ENCODE measurements at regions not wholly inside any gene's neighbourhood (a gene's known extent, or its start where the extent isn't known, plus 50 kb on each side); places are given as distances from the start of the nearest gene placed in this dataset.

DNA sequence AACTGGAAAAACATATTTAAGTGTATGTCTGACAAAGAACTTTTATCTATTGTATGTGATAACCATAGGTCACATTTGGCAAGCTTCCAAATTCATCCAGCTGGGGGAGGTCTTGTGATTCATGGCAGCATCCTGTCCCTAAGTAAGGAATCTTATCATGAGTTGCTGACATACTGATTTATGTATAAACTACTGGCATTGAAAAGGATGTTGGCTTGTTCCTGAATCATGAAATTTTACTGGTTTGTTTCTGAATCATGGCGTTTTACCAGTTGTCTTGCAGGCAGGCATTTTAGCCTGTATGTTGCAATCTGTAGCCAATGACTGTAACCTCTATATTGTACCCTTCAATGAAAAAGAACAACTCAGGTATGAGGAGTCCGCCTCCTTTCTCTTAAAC lies 244.8 kb downstream of the IPO8 start:
- TF ChIP-seq EZH2 (IDR thresholded peaks at IDR 0.05; ENCODE audit: borderline replicate concordance): no peak
- TF ChIP-seq, protein P1, sequence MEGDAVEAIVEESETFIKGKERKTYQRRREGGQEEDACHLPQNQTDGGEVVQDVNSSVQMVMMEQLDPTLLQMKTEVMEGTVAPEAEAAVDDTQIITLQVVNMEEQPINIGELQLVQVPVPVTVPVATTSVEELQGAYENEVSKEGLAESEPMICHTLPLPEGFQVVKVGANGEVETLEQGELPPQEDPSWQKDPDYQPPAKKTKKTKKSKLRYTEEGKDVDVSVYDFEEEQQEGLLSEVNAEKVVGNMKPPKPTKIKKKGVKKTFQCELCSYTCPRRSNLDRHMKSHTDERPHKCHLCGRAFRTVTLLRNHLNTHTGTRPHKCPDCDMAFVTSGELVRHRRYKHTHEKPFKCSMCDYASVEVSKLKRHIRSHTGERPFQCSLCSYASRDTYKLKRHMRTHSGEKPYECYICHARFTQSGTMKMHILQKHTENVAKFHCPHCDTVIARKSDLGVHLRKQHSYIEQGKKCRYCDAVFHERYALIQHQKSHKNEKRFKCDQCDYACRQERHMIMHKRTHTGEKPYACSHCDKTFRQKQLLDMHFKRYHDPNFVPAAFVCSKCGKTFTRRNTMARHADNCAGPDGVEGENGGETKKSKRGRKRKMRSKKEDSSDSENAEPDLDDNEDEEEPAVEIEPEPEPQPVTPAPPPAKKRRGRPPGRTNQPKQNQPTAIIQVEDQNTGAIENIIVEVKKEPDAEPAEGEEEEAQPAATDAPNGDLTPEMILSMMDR (IDR thresholded peaks at IDR 0.05; ENCODE audit: poor library complexity): no peak
- TF ChIP-seq EZH2phosphoT487 (IDR thresholded peaks at IDR 0.05; ENCODE audit: low read depth, severe bottlenecking, unreplicated experiment): no peak
